Esophagus muscularis mucosa (tissue), 4 donors: ENCODE measurements at regions not wholly inside any gene's neighbourhood (a gene's known extent, or its start where the extent isn't known, plus 50 kb on each side); places are given as distances from the start of the nearest gene placed in this dataset.

Experiments
- EP300 ChIP-seq: sonication (generic); formaldehyde crosslinking; IDR thresholded peaks from one replicate; pipeline ENCODE4 v1.6.1; 2017; ENCODE audit warnings: antibody characterized with exemption
- POLR2A ChIP-seq: fragments of 450-650 bp; IDR thresholded peaks from one replicate; pipeline ENCODE4 v1.6.1; 2017; ENCODE audit warnings: antibody characterized with exemption, moderate library complexity, mild to moderate bottlenecking, low read depth
- TF ChIP-seq, protein P1 (sequence below), 3 experiments: fragments of 200-600 bp in 2 of 3; fragments of 450-650 bp in 1 of 3; sonication (generic) in 2 of 3; IDR thresholded peaks; one replicate each; pipeline ENCODE4 v1.5.1; 2017 to 2019; ENCODE audit warnings: antibody characterized with exemption in 3 of 3, mild to moderate bottlenecking in 2 of 3, moderate library complexity in 1 of 3

DNA sequence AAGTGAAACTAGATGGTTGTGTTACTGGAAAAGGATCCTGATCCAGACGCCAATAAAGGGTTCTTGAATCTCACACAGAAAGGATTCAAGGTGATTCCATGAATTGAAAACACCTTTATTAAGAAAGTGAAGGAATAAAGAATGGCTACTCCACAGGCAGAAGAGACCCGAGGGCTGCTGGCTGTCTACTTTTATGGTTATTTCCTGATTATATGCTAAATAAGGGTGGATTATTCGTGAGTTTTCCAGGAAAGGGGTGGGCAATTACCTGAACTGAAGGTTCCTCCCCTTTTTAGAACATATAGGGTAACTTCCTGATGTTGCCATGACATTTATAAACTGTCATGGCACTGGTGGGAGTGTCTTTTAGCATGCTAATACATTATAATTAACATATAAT lies 50.9 kb upstream of the WARS2 start:
- TF ChIP-seq EP300 (no peak), POLR2A (no peak)
- TF ChIP-seq, protein P1, sequence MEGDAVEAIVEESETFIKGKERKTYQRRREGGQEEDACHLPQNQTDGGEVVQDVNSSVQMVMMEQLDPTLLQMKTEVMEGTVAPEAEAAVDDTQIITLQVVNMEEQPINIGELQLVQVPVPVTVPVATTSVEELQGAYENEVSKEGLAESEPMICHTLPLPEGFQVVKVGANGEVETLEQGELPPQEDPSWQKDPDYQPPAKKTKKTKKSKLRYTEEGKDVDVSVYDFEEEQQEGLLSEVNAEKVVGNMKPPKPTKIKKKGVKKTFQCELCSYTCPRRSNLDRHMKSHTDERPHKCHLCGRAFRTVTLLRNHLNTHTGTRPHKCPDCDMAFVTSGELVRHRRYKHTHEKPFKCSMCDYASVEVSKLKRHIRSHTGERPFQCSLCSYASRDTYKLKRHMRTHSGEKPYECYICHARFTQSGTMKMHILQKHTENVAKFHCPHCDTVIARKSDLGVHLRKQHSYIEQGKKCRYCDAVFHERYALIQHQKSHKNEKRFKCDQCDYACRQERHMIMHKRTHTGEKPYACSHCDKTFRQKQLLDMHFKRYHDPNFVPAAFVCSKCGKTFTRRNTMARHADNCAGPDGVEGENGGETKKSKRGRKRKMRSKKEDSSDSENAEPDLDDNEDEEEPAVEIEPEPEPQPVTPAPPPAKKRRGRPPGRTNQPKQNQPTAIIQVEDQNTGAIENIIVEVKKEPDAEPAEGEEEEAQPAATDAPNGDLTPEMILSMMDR (IDR thresholded peaks at IDR 0.05) = no peak
